ENCODE measurements at regions not wholly inside any gene's neighbourhood (a gene's known extent, or its start where the extent isn't known, plus 50 kb on each side); places are given as distances from the start of the nearest gene placed in this dataset.

GRCh38 chr9:88871669-88872068 is 119.6 kb upstream of the S1PR3 start:
- TF ChIP-seq POLR2AphosphoS5 (IDR thresholded peaks at IDR 0.05; ENCODE audit: low read depth, low read length) (no peak), TAF1 (IDR thresholded peaks at IDR 0.05; ENCODE audit: low read depth, low read length) (no peak)

All from GM12891 (cell line).